SK-N-SH (cell line): ENCODE measurements at regions not wholly inside any gene's neighbourhood (a gene's known extent, or its start where the extent isn't known, plus 50 kb on each side); places are given as distances from the start of the nearest gene placed in this dataset.

ENCODE experiments used
- CTCF ChIP-seq: fragments of 200-600 bp; sonication (generic); IDR thresholded peaks from 2 replicates; pipeline ENCODE4 v1.6.1; 2017; ENCODE audit warnings: antibody characterized with exemption, mild to moderate bottlenecking, moderate library complexity
- EP300 ChIP-seq, 2 experiments: IDR thresholded peaks; 2 replicates each; pipeline versions ENCODE4 v1.4.0 to v1.6.1; 2012; ENCODE audit warnings: borderline replicate concordance in 1 of 2, low read depth in 1 of 2, low read length in 1 of 2
- EZH2phosphoT487 ChIP-seq: fragments of 200-600 bp; sonication (generic); IDR thresholded peaks from 2 replicates; pipeline ENCODE4 v1.6.1; 2017; ENCODE audit warnings: low read depth, mixed run types, mild to moderate bottlenecking, antibody characterized with exemption, moderate library complexity, borderline replicate concordance
- FOXJ3 ChIP-seq: sonication (generic); formaldehyde crosslinking; IDR thresholded peaks from 2 replicates; pipeline ENCODE4 v1.5.1; 2020; ENCODE audit warnings: mild to moderate bottlenecking, missing genetic modification reagents
- FOXM1 ChIP-seq: IDR thresholded peaks from 2 replicates; pipeline ENCODE4 v1.4.0; 2012; ENCODE audit warnings: low read depth, mild to moderate bottlenecking
- JUND ChIP-seq: IDR thresholded peaks from 2 replicates; pipeline ENCODE4 v1.4.0; 2012
- USF2 ChIP-seq: fragments of 150-350 bp; IDR thresholded peaks from 2 replicates; pipeline ENCODE4 v1.6.1; 2017; ENCODE audit warnings: antibody characterized with exemption, low read length, low read depth, borderline replicate concordance
- YY1 ChIP-seq: IDR thresholded peaks from 2 replicates; pipeline ENCODE4 v1.4.0; 2012; ENCODE audit warnings: low read depth, mild to moderate bottlenecking

- TF ChIP-seq YY1: no peak
- no peak for TF ChIP-seq EZH2phosphoT487
- TF ChIP-seq EP300 (IDR thresholded peaks at IDR 0.05; ENCODE audit: borderline replicate concordance in 1 of 2, low read depth in 1 of 2, low read length in 1 of 2): no peak
- TF ChIP-seq CTCF: no peak
- no peak for TF ChIP-seq JUND
- no peak for TF ChIP-seq FOXM1
- no peak for TF ChIP-seq FOXJ3 (CRISPR knock-in tag)
- TF ChIP-seq USF2: no peak
Measured at GRCh38 chr2:122831649-122832048, 1076.2 kb downstream of the TSN start.
